NOMO-1 (cell line): ENCODE measurements at regions not wholly inside any gene's neighbourhood (a gene's known extent, or its start where the extent isn't known, plus 50 kb on each side); places are given as distances from the start of the nearest gene placed in this dataset.

Experiments
- DNase-seq, 2 experiments: peaks; one replicate each; lab custom pipeline; 2025; ENCODE audit not compliant: unreplicated experiment in 2 of 2; lab: John Stamatoyannopoulos, UW

- peak in 1 of 2 experiments; percentile 32 for DNase-seq
Observed at GRCh38 chr12:14148489-14149270, 167.3 kb upstream of the GRIN2B start.

- DNase-seq: no peak
Observed at GRCh38 chr12:14153803-14154202, 172.4 kb upstream of the GRIN2B start.

GRCh38 chr12:14156606-14157005 lies 175.2 kb upstream of the GRIN2B start:
- no peak for DNase-seq

- DNase-seq: peak; percentile 52 to 72
Observed at GRCh38 chr12:14157088-14157747, 175.8 kb upstream of the GRIN2B start.

- DNase-seq: no peak
Observed at GRCh38 chr12:14164266-14164665, 182.9 kb upstream of the GRIN2B start.

GRCh38 chr12:14167005-14167628 lies 185.7 kb upstream of the GRIN2B start:
- peak; percentile 17 to 50 for DNase-seq

- DNase-seq: no peak
Observed at GRCh38 chr12:14169281-14169680, 187.9 kb upstream of the GRIN2B start.

- peak; percentile 41 to 78 for DNase-seq
Observed at GRCh38 chr12:14171106-14171505, 189.7 kb upstream of the GRIN2B start.

GRCh38 chr12:14175206-14175605 lies 190.3 kb upstream of the ATF7IP start:
- DNase-seq: no peak

GRCh38 chr12:14185427-14186192 lies 179.9 kb upstream of the ATF7IP start:
- peak; percentile 20 to 49 for DNase-seq

- DNase-seq: no peak
Observed at GRCh38 chr12:14186193-14186502, 179.3 kb upstream of the ATF7IP start.

- peak in 1 of 2 experiments; percentile 13 for DNase-seq
Observed at GRCh38 chr12:14187002-14187401, 178.5 kb upstream of the ATF7IP start.

- no peak for DNase-seq
Observed at GRCh38 chr12:14187966-14188365, 177.5 kb upstream of the ATF7IP start.

- no peak for DNase-seq
Observed at GRCh38 chr12:14188744-14189143, 176.7 kb upstream of the ATF7IP start.

- DNase-seq: no peak
Observed at GRCh38 chr12:14190694-14191093, 174.8 kb upstream of the ATF7IP start.

GRCh38 chr12:14191612-14192011 lies 173.9 kb upstream of the ATF7IP start:
- DNase-seq: peak in 1 of 2 experiments; percentile 39

GRCh38 chr12:14193639-14194038 lies 171.8 kb upstream of the ATF7IP start:
- no peak for DNase-seq

GRCh38 chr12:14194572-14194971 lies 170.9 kb upstream of the ATF7IP start:
- DNase-seq: no peak

GRCh38 chr12:14199455-14200198 lies 165.9 kb upstream of the ATF7IP start:
- no peak for DNase-seq

GRCh38 chr12:14200598-14200997 lies 164.9 kb upstream of the ATF7IP start:
- DNase-seq: no peak
